Nephron (organoid): ENCODE measurements at regions not wholly inside any gene's neighbourhood (a gene's known extent, or its start where the extent isn't known, plus 50 kb on each side); places are given as distances from the start of the nearest gene placed in this dataset.

ENCODE experiments used
- H3K27ac Mint-ChIP-seq, 3 experiments: 2 replicates each; pipeline ENCODE4 v1.8.0; 2020; ENCODE audit warnings: mixed read lengths in 3 of 3, mild to moderate bottlenecking in 2 of 3, moderate library complexity in 1 of 3
- H3K27me3 Mint-ChIP-seq: 2 replicates; pipeline ENCODE4 v1.8.0; 2021; ENCODE audit warnings: low read depth, mild to moderate bottlenecking, moderate library complexity, mixed read lengths
- H3K36me3 Mint-ChIP-seq: 2 replicates; pipeline ENCODE4 v1.8.0; 2020; ENCODE audit warnings: low read depth, mixed read lengths
- H3K4me1 Mint-ChIP-seq: 2 replicates; pipeline ENCODE4 v1.8.0; 2020; ENCODE audit warnings: mixed read lengths
- H3K4me3 Mint-ChIP-seq, 3 experiments: 2 replicates each; pipeline ENCODE4 v1.8.0; 2020; ENCODE audit warnings: mild to moderate bottlenecking in 3 of 3, mixed read lengths in 3 of 3, moderate library complexity in 2 of 3
- H3K9me3 Mint-ChIP-seq: 2 replicates; pipeline ENCODE4 v1.8.0; 2020; ENCODE audit warnings: mixed read lengths
- CTCF ChIP-seq, 3 experiments: fragments of 200-600 bp; sonication (generic); IDR thresholded peaks; one replicate each; pipeline ENCODE4 v1.5.0; 2021; ENCODE audit warnings: antibody characterized with exemption in 3 of 3; ENCODE audit not compliant: unreplicated experiment in 3 of 3

DNA sequence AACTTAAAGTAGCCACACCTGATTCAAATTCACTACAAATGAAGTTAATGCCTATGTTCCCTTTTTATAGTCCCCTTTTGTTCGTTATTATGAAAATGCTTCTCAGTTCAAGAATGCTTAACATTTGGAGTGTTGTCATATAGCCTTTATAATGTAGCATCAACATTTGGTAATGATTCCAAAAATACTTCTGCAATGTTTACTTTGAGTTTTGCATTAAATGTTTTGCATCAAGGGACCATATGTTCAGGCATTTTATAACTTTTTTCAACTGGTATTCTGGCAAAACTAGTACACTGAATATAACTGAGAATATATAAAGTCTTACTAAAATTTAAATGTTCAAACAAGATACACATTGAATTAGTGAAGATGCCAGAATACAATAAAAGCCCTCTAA is 209.6 kb upstream of the SLC16A7 start:
- H3K27ac Mint-ChIP-seq = no peak overlapping the region
- H3K9me3 Mint-ChIP-seq = peaks cover 3% of the 10 kb centered on the region
- peaks cover 11% of the 10 kb centered on the region for H3K4me1 Mint-ChIP-seq
- no peak overlapping the region for H3K4me3 Mint-ChIP-seq
- TF ChIP-seq CTCF (IDR thresholded peaks at IDR 0.05; ENCODE audit: unreplicated experiment in 3 of 3) = no peak
- H3K27me3 Mint-ChIP-seq = no peaks in the 10 kb centered on the region
- no peaks in the 10 kb centered on the region for H3K36me3 Mint-ChIP-seq

DNA sequence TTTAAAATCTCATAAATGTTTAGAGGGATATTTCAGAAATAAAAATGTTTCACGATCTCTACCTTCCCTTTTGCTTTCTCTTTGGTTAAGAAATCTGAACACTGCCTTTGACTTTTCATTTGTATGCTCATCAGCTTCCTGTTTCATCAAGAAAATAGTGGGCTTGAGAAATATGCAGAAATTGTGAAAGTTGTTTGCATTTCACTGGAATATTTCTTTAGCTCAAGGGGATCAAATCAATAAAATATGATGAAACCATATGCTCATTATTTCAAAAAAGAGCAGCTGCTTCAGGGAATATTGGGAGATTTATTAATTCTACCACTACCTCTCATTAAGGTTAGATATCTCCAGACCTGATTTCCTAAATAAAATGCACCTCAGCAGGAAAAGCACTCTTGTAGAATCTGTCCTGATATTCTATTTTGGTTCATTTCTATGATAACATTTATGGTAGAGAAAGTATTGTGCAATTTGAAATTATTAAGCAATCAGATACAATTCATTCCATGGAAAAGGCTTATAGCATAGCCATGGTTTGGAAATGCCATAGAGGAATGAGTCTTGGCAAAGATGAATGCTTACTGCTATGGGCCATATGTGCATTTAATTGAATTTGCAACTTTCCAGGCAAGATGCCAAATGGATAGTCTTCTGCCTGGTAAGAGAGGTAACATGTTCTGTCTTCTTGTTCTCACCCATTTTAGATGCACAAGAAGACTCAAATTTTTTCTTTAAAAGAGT is 212.6 kb upstream of the SLC16A7 start:
- TF ChIP-seq CTCF (IDR thresholded peaks at IDR 0.05; ENCODE audit: unreplicated experiment in 3 of 3) = no peak
- Mint-ChIP-seq H3K27me3 (no peaks in the 10 kb centered on the region), H3K4me3 (no peak overlapping the region), H3K27ac (no peak overlapping the region), H3K9me3 (no peaks in the 10 kb centered on the region), H3K4me1 (peaks cover 11% of the 10 kb centered on the region), H3K36me3 (no peaks in the 10 kb centered on the region)

DNA sequence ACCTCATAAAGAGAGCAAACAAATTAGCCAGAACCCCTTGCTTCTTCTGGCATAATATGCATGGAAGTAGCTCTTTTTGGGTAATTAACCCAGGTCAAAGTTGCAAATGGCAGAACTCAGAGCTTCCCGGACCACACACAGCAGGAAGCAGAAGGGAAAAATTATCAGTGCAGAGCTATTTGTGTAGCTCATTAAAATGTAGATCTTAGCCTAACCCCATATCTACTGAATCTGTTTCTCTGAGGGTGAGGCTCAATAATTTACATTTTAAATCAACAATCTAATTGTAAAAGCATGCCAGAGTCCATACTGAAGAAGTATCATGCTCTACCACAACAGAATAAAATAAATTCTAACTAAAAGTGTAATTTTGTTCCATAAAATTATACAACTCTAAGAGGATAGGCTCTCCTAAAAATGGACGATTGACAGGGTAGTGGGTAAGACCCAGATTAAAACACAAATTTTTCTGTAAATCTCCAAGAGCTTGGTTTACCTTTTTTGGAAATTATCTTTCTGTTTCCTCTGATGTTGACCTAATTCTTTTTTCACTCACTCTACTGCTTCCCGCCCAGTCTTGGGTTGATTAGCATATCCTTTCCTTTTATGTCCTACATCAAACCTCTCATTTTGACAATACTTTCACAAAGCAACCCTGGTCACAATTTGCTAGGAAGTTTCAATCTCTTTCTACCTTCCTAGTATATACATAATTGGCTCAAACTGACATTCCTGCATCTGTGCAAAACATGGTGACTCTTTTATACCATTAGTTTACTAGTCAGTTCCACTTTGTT is 213.3 kb upstream of the SLC16A7 start:
- TF ChIP-seq CTCF (IDR thresholded peaks at IDR 0.05; ENCODE audit: unreplicated experiment in 3 of 3) = no peak
- Mint-ChIP-seq H3K36me3 (no peaks in the 10 kb centered on the region), H3K27ac (no peak overlapping the region), H3K27me3 (no peaks in the 10 kb centered on the region), H3K4me3 (no peak overlapping the region), H3K4me1 (peaks cover 11% of the 10 kb centered on the region), H3K9me3 (no peaks in the 10 kb centered on the region)

DNA sequence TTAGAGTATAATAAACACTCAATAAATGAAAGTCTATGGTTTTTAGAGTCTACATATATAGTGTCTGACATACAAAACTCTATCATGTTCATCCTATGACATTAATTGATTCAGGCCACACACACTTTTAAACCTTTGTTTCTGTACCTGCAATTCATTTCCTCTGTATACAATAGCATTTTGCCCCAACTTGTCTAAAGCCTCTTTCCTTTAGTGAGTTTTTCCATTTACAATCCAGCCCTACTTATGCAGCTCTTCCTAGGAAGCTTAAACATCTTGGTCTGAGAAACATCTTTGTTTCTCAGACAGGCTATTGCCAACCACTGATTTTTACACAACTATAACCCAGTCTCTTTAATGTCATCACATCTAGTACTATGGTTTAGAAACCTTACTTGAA is 214.7 kb upstream of the SLC16A7 start:
- H3K4me3 Mint-ChIP-seq = no peak overlapping the region
- no peak overlapping the region for H3K27ac Mint-ChIP-seq
- peaks cover 11% of the 10 kb centered on the region for H3K4me1 Mint-ChIP-seq
- no peaks in the 10 kb centered on the region for H3K9me3 Mint-ChIP-seq
- no peaks in the 10 kb centered on the region for H3K27me3 Mint-ChIP-seq
- TF ChIP-seq CTCF (IDR thresholded peaks at IDR 0.05; ENCODE audit: unreplicated experiment in 3 of 3) = no peak
- H3K36me3 Mint-ChIP-seq = no peaks in the 10 kb centered on the region

GRCh38 chr12:59375633-59376032 is 220.2 kb upstream of the SLC16A7 start:
- Mint-ChIP-seq H3K27me3 (no peaks in the 10 kb centered on the region), H3K27ac (no peak overlapping the region), H3K4me3 (no peak overlapping the region), H3K9me3 (no peaks in the 10 kb centered on the region), H3K4me1 (no peaks in the 10 kb centered on the region), H3K36me3 (no peaks in the 10 kb centered on the region)
- no peak for TF ChIP-seq CTCF (IDR thresholded peaks at IDR 0.05; ENCODE audit: unreplicated experiment in 3 of 3)
